GM23338 (cell line): ENCODE measurements at regions not wholly inside any gene's neighbourhood (a gene's known extent, or its start where the extent isn't known, plus 50 kb on each side); places are given as distances from the start of the nearest gene placed in this dataset.

ENCODE experiments used
- CTCF ChIP-seq, 2 experiments: fragments of 200-600 bp in 1 of 2; sonication (generic) in 1 of 2; conservative IDR thresholded peaks; 2 replicates each; pipeline versions ENCODE4 v1.5.1 to v1.6.1; 2016 to 2017; ENCODE audit warnings: antibody characterized with exemption in 2 of 2, low read depth in 2 of 2, mild to moderate bottlenecking in 2 of 2, moderate library complexity in 1 of 2
- EZH2 ChIP-seq: fragments of 200-600 bp; sonication (generic); IDR thresholded peaks from one replicate; pipeline ENCODE4 v1.8.0; 2017; ENCODE audit warnings: antibody characterized with exemption, mild to moderate bottlenecking, low read depth; ENCODE audit not compliant: unreplicated experiment
- EZH2phosphoT487 ChIP-seq: fragments of 200-600 bp; sonication (generic); IDR thresholded peaks from one replicate; pipeline ENCODE4 v1.8.1; 2018; ENCODE audit warnings: antibody characterized with exemption; ENCODE audit not compliant: unreplicated experiment
- POLR2AphosphoS5 ChIP-seq: IDR thresholded peaks from 2 replicates; pipeline ENCODE4 v1.6.1; 2016; ENCODE audit warnings: antibody characterized with exemption, low read depth
- REST ChIP-seq: IDR thresholded peaks from one replicate; pipeline ENCODE4 v1.6.1; 2018; ENCODE audit warnings: antibody characterized with exemption; ENCODE audit not compliant: unreplicated experiment
- STAT1 ChIP-seq: IDR thresholded peaks from one replicate; pipeline ENCODE4 v1.6.1; 2016; ENCODE audit warnings: antibody characterized with exemption; ENCODE audit not compliant: unreplicated experiment

- TF ChIP-seq CTCF (conservative IDR thresholded peaks at IDR 0.05; ENCODE audit: low read depth in 2 of 2) (no peak), STAT1 (no peak), POLR2AphosphoS5 (no peak), EZH2phosphoT487 (no peak), EZH2 (no peak), REST (no peak)
Measured at GRCh38 chr5:155838394-155838793, 488.6 kb upstream of the SGCD start.
